Suprapubic skin (tissue), 4 donors: ENCODE measurements at regions not wholly inside any gene's neighbourhood (a gene's known extent, or its start where the extent isn't known, plus 50 kb on each side); places are given as distances from the start of the nearest gene placed in this dataset.

Source experiments
- DNase-seq, 2 donors: peaks; one replicate each; pipeline ENCODE4 v3.0.0-alpha.2; 2019; ENCODE audit warnings: low spot score in 2 of 2
- H3K27ac ChIP-seq: fragments of 200-600 bp; sonication (generic); one replicate; pipeline ENCODE4 v1.5.1; 2019
- H3K27me3 ChIP-seq: fragments of 200-600 bp; sonication (generic); one replicate; pipeline ENCODE4 v1.5.1; 2019
- H3K36me3 ChIP-seq: fragments of 200-600 bp; sonication (generic); one replicate; pipeline ENCODE4 v1.5.1; 2019
- H3K4me1 ChIP-seq: fragments of 200-600 bp; sonication (generic); one replicate; pipeline ENCODE4 v1.5.1; 2019
- H3K4me3 ChIP-seq: fragments of 200-600 bp; sonication (generic); one replicate; pipeline ENCODE4 v1.5.1; 2019; ENCODE audit warnings: mild to moderate bottlenecking
- H3K9me3 ChIP-seq: fragments of 200-600 bp; sonication (generic); one replicate; pipeline ENCODE4 v1.5.1; 2019
- CTCF ChIP-seq, 2 donors: fragments of 200-600 bp in 1 of 2; fragments of 450-650 bp in 1 of 2; sonication (generic) in 1 of 2; IDR thresholded peaks; one replicate each; pipeline ENCODE4 v1.5.1; 2016 to 2019; ENCODE audit warnings: antibody characterized with exemption in 2 of 2, mild to moderate bottlenecking in 1 of 2, moderate library complexity in 1 of 2
- EP300 ChIP-seq: sonication (generic); formaldehyde crosslinking; IDR thresholded peaks from one replicate; pipeline ENCODE4 v1.6.1; 2017; ENCODE audit warnings: antibody characterized with exemption
- POLR2A ChIP-seq, 2 donors: fragments of 450-650 bp; IDR thresholded peaks; one replicate each; pipeline ENCODE4 v1.6.1; 2017; ENCODE audit warnings: antibody characterized with exemption in 2 of 2, mild to moderate bottlenecking in 2 of 2, moderate library complexity in 2 of 2
- POLR2AphosphoS5 ChIP-seq, 3 donors: sonication (generic); formaldehyde crosslinking; IDR thresholded peaks; one replicate each; pipeline ENCODE4 v1.6.1; 2017; ENCODE audit warnings: antibody characterized with exemption in 3 of 3
- WGBS: methylation state at CpG from one replicate; pipeline ENCODE4 v1.1.5; 2018; 5-methylcytosine and 5-hydroxymethylcytosine counted together

DNA sequence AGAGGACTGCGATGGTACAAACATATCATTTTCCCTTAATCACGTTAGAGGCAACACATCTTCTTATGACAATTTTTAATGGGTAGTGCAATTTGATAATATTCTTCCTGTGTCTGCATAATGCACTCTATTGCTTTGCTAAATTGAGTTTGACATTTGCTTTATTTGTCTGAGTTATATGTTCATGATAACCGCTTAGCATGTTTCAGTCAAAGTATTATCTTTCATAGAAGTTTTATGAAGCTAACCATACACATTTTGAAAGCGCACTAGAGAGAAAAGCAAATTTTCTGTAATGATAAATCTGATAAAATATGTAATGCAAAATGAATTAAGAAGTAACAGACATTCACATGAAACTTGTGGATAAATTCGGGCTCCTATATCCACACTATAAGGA is 1276.9 kb downstream of the ZPLD1 start:
- Histone ChIP-seq H3K36me3 (no peaks in the 10 kb centered on the region), H3K9me3 (no peaks in the 10 kb centered on the region), H3K27me3 (no peaks in the 10 kb centered on the region), H3K4me1 (no peaks in the 10 kb centered on the region), H3K27ac (no peak overlapping the region), H3K4me3 (no peak overlapping the region)
- DNase-seq: no peak
- 88% methylated on average over 5 of the region's 5 CpGs for WGBS
- no peak for TF ChIP-seq POLR2A (IDR thresholded peaks at IDR 0.05)
- TF ChIP-seq POLR2AphosphoS5 (IDR thresholded peaks at IDR 0.05): no peak

DNA sequence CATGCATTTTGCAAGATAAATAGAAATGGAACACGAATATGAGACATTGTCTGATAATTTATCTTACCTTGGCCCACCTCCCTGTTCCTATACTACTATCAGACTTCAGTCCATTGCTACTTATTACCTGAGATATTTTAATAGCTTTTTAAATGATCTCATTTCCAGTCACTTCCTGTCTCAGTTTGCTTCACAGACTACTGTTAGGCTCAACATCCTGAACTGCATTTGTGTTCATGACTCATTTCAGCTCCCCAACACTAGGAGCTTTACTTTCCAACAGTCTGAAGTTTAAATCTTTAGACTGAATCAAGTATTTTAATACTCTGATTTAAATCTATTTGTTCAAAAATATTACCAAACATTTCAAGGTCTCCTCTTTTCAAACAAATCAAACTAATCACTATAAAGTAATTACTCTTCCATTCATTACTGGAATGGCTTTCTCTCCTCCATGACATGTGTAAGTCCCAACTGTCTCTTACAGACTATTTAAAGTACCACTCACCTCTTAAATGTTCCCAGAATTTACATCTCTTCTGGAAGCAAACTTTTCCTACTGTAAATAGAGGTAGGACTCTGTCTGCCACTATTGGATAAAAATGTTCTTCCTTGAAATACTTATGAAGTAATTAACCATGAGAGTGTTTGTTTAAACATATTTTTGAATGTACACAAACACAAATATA is 1277.6 kb downstream of the ZPLD1 start:
- TF ChIP-seq POLR2A (IDR thresholded peaks at IDR 0.05): no peak
- no peak overlapping the region for H3K4me3 ChIP-seq
- 40% methylated on average over 1 of the region's 1 CpG for WGBS
- H3K9me3 ChIP-seq: no peaks in the 10 kb centered on the region
- no peak for DNase-seq
- H3K36me3 ChIP-seq: no peaks in the 10 kb centered on the region
- no peaks in the 10 kb centered on the region for H3K27me3 ChIP-seq
- H3K27ac ChIP-seq: no peak overlapping the region
- no peaks in the 10 kb centered on the region for H3K4me1 ChIP-seq

DNA sequence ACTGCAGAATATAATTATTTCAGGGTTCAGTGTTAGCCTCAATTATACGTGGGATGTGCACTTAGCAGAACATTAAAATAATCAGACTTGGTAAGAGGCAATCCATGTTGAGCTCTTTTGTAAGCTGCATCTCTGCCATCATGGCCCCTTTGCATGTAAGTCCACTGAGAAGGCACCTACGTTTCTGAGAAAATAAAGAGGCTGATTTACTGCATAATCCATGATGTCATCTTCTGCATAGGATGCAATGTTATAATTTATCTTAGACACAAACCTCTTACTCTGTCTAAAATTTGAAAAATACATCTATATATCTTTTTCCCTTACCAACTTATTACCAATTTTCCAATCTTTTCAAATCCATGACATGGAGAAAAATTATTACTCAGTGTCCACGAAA is 1294.7 kb downstream of the ZPLD1 start:
- Histone ChIP-seq H3K4me1 (no peaks in the 10 kb centered on the region), H3K4me3 (no peak overlapping the region), H3K27ac (no peak overlapping the region), H3K36me3 (no peaks in the 10 kb centered on the region), H3K9me3 (no peaks in the 10 kb centered on the region), H3K27me3 (no peaks in the 10 kb centered on the region)
- no peak for DNase-seq
- 58% methylated on average over 3 of the region's 3 CpGs for WGBS
- TF ChIP-seq EP300 (no peak), CTCF (IDR thresholded peaks at IDR 0.05) (no peak), POLR2A (IDR thresholded peaks at IDR 0.05) (no peak), POLR2AphosphoS5 (IDR thresholded peaks at IDR 0.05) (no peak)

DNA sequence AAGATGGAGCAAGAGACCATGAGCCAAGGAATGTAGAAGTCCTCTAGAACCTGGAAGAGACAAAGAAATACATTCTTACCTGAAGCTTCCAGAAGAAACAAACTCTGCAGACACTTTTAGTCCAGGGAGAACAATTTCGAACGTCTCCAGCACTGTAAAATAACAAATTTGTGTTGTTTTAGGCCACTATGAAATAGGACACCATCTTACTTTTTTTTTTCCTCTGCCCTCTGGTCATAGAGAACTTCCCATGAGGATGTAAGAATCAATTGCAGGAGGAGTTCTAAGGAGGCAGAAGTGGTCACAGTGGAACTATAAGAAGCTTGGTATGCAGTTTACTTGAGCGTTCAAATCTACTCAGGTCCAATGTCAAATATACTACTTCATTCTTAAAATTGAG is 1295.9 kb downstream of the ZPLD1 start:
- no peaks in the 10 kb centered on the region for H3K36me3 ChIP-seq
- no peak overlapping the region for H3K27ac ChIP-seq
- no peaks in the 10 kb centered on the region for H3K4me1 ChIP-seq
- no peak overlapping the region for H3K4me3 ChIP-seq
- no peak for DNase-seq
- H3K9me3 ChIP-seq: no peaks in the 10 kb centered on the region
- TF ChIP-seq CTCF (IDR thresholded peaks at IDR 0.05): no peak
- TF ChIP-seq POLR2AphosphoS5 (IDR thresholded peaks at IDR 0.05): no peak
- TF ChIP-seq EP300: no peak
- no peak for TF ChIP-seq POLR2A (IDR thresholded peaks at IDR 0.05)
- 71% methylated on average over 3 of the region's 3 CpGs for WGBS
- no peaks in the 10 kb centered on the region for H3K27me3 ChIP-seq

- no peaks in the 10 kb centered on the region for H3K9me3 ChIP-seq
- no peak for TF ChIP-seq CTCF (IDR thresholded peaks at IDR 0.05)
- no peak for TF ChIP-seq POLR2A (IDR thresholded peaks at IDR 0.05)
- TF ChIP-seq POLR2AphosphoS5 (IDR thresholded peaks at IDR 0.05): no peak
- TF ChIP-seq EP300: no peak
- DNase-seq: no peak
Measured at GRCh38 chr3:103752986-103753385, 1318.2 kb downstream of the ZPLD1 start.

GRCh38 chr3:103767635-103768034 is 1332.8 kb downstream of the ZPLD1 start:
- no peaks in the 10 kb centered on the region for H3K9me3 ChIP-seq
- WGBS: 91% methylated on average over 12 of the region's 12 CpGs
- no peaks in the 10 kb centered on the region for H3K27me3 ChIP-seq
- no peak overlapping the region for H3K4me3 ChIP-seq
- TF ChIP-seq CTCF (IDR thresholded peaks at IDR 0.05) (no peak), POLR2AphosphoS5 (IDR thresholded peaks at IDR 0.05) (no peak), EP300 (no peak), POLR2A (IDR thresholded peaks at IDR 0.05) (no peak)
- H3K36me3 ChIP-seq: no peaks in the 10 kb centered on the region
- no peaks in the 10 kb centered on the region for H3K4me1 ChIP-seq
- no peak for DNase-seq
- H3K27ac ChIP-seq: no peak overlapping the region

More at GRCh38 chr3:103752986-103753385, 1318.2 kb downstream of the ZPLD1 start:
- no peak overlapping the region for H3K27ac ChIP-seq
- no peaks in the 10 kb centered on the region for H3K36me3 ChIP-seq
- no peaks in the 10 kb centered on the region for H3K27me3 ChIP-seq
- no peak overlapping the region for H3K4me3 ChIP-seq
- no peaks in the 10 kb centered on the region for H3K4me1 ChIP-seq
